ENCODE measurements at regions not wholly inside any gene's neighbourhood (a gene's known extent, or its start where the extent isn't known, plus 50 kb on each side); places are given as distances from the start of the nearest gene placed in this dataset.

GRCh38 chr16:76818606-76819181, 372.3 kb upstream of the MON1B start:
- no peak for DNase-seq

GRCh38 chr16:76819226-76819916, 371.6 kb upstream of the MON1B start:
- DNase-seq: no peak

- no peak for DNase-seq
These were observed 366.8 kb upstream of the MON1B start for GRCh38 chr16:76824221-76824620.

GRCh38 chr16:76824791-76825190, 366.2 kb upstream of the MON1B start:
- no peak for DNase-seq

- no peak for DNase-seq
These were observed 355.7 kb upstream of the MON1B start for GRCh38 chr16:76835339-76835738.

- DNase-seq: no peak
These were observed 355.1 kb upstream of the MON1B start for GRCh38 chr16:76835779-76836300.

GRCh38 chr16:76837872-76838271, 353.1 kb upstream of the MON1B start:
- no peak for DNase-seq

- DNase-seq: no peak
These were observed 336.8 kb upstream of the MON1B start for GRCh38 chr16:76854234-76854633.

- DNase-seq: no peak
These were observed 334.9 kb upstream of the MON1B start for GRCh38 chr16:76856112-76856511.

- no peak for DNase-seq
These were observed 333.6 kb upstream of the MON1B start for GRCh38 chr16:76857402-76857801.

GRCh38 chr16:76862901-76863300, 328.1 kb upstream of the MON1B start:
- no peak for DNase-seq

- DNase-seq: no peak
These were observed 324.0 kb upstream of the MON1B start for GRCh38 chr16:76866994-76867393.

- no peak for DNase-seq
These were observed 315.1 kb upstream of the MON1B start for GRCh38 chr16:76875898-76876297.

GRCh38 chr16:76879420-76879819, 311.6 kb upstream of the MON1B start:
- no peak for DNase-seq

GRCh38 chr16:76880523-76880922, 310.5 kb upstream of the MON1B start:
- DNase-seq: peak; percentile 14

GRCh38 chr16:76882105-76882504, 308.9 kb upstream of the MON1B start:
- DNase-seq: no peak

- no peak for DNase-seq
These were observed 307.9 kb upstream of the MON1B start for GRCh38 chr16:76883076-76883475.

- no peak for DNase-seq
These were observed 305.0 kb upstream of the MON1B start for GRCh38 chr16:76885776-76886537.

- no peak for DNase-seq
These were observed 293.2 kb upstream of the MON1B start for GRCh38 chr16:76897816-76898215.

- DNase-seq: no peak
These were observed 291.2 kb upstream of the MON1B start for GRCh38 chr16:76899767-76900166.

GRCh38 chr16:76900285-76901263, 290.4 kb upstream of the MON1B start:
- DNase-seq: no peak

GRCh38 chr16:76906552-76906951, 284.4 kb upstream of the MON1B start:
- DNase-seq: no peak

GRCh38 chr16:76910931-76911330, 280.1 kb upstream of the MON1B start:
- no peak for DNase-seq
